GM12873 (cell line): ENCODE measurements at regions not wholly inside any gene's neighbourhood (a gene's known extent, or its start where the extent isn't known, plus 50 kb on each side); places are given as distances from the start of the nearest gene placed in this dataset.

Experiments
- CTCF ChIP-seq: IDR thresholded peaks from 2 replicates; pipeline ENCODE4 v1.5.1; 2012; ENCODE audit warnings: low read depth, mild to moderate bottlenecking, moderate library complexity, low read length, control low read depth; ENCODE audit not compliant: insufficient read depth; ENCODE audit errors: missing control alignments

- TF ChIP-seq CTCF: no peak
These were observed 129.8 kb downstream of the MXRA5 start for GRCh38 chrX:3216581-3217180.

DNA sequence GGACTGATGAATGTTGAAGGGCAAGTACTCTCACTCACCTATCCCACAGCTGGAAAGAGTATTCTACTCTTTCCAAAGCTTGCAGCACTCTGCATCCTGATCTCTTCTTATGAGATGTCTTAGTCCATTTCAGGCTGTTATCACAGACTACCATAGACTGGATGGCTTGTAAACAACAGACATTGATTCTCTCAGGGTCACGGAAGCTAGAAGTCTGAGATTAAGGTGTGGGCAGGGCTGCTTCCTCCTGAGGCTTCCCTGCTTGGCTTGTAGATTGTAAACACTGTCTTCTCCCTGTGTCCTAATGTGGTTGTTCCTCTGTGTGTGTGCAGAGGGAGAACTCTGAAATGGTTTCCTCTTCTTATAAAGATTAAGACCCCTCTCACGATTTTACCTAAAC is 131.2 kb downstream of the MXRA5 start:
- no peak for TF ChIP-seq CTCF

DNA sequence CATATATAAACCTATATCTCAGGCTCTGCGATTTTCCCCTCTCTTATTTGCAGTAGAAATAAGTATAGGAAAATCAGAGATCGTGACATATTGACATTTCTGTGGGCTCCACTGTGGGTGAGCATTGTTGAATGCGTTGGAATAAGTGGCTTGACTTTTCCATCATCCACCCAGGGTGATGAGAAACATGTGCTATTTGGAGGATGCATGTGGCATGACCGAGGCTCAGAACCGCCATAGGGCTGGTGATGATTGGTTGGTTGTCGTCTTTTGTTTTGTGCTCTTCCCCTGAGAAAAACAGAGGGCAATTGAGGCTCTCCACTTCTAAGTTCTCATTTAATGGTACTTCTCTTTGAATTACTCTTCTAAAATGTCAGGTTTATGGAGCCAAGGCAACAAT is 140.1 kb downstream of the MXRA5 start:
- no peak for TF ChIP-seq CTCF

DNA sequence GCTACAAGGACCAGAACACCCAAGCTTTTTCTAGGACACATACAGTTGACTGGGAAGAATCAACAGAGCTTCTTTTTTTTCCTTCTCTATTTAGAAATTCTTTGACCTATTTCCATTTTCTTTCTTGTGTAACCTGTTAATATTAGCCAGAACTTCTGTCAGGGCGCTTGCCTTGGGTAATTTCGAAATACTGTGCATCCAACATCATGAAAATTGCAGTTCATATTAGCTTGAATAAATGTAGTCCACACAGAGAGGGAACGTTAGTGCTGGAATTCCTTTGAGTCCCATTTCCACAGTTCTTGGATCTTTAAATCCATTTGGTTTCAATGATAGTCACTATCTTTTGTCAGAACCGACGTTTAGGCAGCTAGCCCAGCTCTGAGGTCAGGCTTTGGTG is 141.8 kb downstream of the MXRA5 start:
- TF ChIP-seq CTCF: no peak

DNA sequence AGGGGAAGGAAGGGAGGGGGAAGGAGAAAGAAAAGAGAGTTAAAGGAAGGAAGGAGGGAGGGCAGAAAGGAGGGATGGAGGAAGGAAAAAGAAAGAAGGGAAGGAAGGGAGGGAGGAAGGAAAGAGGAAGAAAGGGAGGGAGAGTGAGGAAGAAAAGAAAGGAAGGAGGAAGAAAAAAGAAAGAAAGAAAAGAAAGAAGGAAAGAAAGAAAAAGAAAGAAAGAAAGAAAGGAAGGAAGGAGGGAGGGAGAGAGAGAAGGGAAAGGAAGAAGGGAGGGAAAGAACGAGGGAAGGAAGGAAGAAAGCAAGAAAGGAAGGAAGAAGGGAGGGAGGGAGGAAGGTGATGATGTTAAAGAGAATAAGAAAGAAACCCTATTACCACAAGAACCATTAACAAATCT is 150.6 kb downstream of the MXRA5 start:
- TF ChIP-seq CTCF: no peak

GRCh38 chrX:3192835-3193234 is 151.6 kb downstream of the ARSF start:
- TF ChIP-seq CTCF: no peak

DNA sequence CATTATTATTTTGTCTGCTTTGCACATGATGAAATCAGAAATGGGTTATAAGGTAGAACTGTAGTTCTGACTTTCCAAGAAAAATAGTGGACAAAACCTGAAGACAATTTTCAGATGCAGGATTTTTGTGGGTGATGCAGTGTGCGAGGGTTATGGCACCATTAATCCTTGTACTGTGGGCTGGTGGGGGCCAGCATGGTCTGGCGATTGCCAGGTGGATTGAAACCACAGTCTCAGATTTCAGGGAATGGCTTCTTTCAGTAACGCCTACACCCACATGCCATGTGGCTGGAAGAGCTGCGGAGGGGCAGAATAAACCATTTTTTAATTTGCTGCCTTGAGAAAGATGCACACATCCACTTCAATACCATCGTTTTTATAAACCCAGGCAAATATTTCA is 150.5 kb downstream of the ARSF start:
- TF ChIP-seq CTCF: no peak
